ENCODE measurements at regions not wholly inside any gene's neighbourhood (a gene's known extent, or its start where the extent isn't known, plus 50 kb on each side); places are given as distances from the start of the nearest gene placed in this dataset.
A peak's percentile ranks its signal among the peaks of the same experiment; 100 is the strongest.
"Not testable (repeated sequence)": the region's sequence is repeated elsewhere in the genome, so short reads cannot be mapped to it uniquely, and the experiment has no call there.

DNA sequence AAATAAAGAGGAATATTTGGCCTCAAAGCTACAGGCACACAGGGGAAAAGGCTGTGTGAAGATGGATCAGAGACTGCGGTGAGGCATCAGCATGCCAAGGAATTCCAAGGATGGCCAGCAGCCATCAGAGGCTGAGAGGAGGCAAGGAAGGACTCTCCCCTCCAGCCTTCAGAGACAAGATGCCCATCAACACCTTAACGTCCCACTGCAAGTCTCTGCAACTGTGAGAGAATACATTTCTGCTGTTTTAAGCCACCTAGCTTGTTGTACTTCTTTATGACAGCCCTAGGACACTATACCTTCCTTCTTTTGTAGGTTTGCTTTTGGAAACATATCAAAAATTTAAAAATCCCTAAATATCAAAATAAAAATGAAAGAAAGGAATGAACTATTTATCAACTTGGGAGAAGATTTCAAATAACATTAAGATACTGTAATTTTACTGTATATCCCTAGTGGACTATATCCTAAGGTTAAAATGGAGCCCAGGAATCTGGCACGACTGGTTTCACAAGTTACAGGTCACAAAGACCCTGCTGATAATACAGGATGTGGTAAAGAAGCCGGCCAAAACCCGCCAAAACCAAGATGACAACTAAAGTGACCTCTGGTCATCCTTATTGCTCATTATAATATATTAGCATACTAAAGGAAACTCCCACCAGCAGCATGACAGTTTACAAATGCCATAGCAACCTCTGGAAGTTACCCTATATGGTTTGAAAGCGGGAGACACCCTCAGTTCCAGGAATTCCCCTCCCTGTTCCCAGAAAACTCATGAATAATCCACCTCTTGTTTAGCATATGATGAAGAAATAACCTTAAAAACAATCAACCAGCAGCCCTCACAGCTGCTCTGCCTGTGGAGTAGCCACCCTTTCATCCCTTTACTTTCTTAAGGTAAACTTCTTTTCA lies 185.2 kb downstream of the AVL9 start:
- DNase-seq, result no peak

DNA sequence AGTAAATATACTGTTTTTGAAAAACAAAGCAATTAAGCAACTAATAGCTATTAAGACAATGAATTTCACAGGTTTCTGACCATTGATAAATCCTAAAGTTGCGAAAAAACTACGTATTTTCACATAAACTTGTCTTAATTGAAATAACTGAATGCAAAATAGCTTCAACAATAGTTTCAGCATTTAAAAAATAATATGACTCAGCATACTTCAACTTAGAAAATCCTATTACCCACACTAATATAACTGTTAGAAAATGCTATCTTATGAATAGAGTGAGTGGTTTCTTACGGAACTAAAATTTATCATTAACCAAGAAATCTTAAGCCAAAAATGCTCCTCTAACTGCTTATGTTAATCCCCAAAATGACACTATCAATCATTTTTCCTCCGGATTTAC lies 183.9 kb downstream of the AVL9 start:
- no peak for DNase-seq

DNA sequence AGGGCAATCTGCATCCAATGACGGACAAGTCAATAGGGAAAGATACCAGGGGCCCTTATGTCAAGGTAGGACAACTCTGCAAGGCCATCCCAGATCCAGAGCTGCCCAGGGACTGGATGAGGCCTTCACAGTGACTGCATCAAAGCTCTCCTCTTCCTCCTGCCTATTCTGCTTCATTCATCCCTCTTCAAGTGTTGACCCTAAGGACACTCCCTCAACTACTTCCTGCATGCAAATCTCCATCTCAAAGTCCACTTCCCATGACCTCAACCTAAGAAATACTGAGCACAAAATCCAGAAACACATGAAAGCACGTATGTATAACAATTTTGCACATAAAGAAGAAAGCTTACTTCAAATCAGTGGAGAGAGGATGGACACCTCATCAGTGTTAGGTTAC lies 182.3 kb downstream of the AVL9 start:
- DNase-seq, result no peak

DNA sequence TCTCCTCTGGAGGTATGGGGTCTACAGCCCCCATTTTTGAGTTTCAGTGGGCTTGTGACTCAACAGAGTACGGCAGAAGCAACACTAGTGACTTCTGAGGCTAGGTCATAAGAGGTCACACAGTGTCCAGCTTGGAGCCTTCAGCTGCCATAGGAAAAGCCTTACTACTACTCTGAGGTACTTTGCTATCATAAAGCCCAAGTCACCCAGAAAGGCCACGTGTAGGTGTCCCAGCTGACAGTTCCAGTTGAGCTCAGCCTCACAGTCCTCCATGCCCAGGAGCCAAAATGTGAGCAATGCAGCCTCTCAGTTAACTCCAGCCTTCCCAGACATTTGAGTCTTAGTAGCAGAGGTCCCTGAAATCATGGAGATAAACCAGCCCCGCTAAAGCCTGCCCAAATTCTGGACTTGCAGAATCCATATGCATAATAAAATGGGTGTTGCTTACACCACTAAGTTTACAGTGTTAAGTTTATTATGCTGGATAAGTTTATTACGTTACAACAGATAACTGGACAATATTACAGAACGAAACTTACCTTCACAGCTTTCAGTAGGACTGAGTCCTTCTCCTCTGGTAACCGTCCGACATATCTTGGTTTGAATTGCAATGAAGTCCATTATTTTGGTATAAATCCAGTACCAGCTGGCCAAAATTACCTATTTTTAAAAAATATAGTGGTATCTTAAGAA lies 181.1 kb downstream of the AVL9 start:
- DNase-seq, result no peak

DNA sequence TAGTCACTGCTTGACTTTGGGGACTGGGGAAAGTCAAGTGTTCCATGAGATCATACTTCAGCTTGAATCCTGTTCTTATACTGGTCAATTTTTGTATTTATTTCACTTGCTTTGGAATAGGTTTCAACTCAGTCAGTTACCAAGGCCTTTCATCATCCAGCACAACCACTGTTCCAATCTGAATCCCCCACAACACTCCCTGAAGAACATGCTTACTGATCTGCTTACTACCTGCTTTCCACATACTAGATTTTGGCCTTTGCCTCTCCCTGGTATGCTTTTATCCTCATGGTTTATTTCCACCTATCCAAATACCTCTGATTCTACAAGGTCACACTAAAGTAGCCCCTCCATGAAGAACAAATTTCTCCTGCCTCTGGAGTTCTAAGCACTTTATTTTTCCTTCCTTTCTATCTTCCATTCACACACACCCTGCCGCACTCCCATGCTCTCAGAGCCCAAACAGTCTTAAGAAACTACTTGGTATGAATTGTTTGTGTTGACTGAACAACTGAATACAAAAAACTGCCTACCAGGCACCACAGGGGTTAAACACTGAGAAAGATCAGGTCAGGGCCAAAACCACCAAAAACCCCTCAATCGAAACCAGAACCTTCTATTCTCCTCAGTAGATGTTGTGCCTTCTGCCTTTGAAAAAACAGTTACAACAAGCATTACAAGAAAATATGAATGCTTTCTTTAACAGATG lies 178.1 kb downstream of the AVL9 start:
- DNase-seq, result no peak

DNA sequence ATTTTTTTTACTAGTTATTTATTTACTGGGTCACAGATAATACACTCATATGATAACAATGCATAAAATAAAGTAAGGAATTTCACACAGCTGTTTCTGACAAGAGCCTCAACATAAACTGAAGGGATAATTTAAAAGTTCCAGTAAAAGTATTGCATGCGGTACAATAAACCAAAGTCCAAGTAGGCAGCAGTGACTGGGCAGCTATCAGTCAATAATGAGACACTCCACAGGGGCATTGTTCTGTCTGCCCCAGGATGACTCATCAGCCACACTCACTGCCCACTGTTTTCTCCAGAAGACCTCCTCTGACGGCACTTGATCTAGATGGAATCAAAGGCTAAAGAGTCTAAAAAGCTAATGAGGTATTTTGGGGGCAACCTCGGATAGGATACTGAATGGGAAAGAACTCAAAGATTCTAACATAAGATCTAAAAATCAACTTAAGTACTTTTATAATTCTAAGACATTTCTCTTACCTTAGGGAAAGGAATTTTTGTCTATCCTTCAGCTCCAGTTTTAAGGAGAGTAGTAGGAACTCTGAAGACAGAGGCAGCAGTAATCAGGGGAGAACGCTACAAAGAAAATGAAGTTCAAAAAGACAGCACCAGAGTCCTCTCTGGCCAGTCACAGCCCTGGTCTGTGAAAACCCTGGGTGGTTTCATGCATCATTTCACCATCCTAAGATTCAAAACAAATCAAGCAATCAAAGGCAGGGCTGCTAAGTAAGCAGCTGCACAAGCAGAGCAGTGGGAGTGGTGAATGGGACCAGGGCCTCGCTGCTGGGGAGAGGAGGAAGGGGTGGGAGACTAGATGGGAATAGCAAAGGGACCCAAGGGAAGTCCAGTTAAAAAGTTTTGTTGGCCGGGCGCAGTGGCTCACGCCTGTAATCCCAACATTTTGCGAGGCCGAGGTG lies 175.1 kb downstream of the AVL9 start:
- DNase-seq, result peak; percentile 23

DNA sequence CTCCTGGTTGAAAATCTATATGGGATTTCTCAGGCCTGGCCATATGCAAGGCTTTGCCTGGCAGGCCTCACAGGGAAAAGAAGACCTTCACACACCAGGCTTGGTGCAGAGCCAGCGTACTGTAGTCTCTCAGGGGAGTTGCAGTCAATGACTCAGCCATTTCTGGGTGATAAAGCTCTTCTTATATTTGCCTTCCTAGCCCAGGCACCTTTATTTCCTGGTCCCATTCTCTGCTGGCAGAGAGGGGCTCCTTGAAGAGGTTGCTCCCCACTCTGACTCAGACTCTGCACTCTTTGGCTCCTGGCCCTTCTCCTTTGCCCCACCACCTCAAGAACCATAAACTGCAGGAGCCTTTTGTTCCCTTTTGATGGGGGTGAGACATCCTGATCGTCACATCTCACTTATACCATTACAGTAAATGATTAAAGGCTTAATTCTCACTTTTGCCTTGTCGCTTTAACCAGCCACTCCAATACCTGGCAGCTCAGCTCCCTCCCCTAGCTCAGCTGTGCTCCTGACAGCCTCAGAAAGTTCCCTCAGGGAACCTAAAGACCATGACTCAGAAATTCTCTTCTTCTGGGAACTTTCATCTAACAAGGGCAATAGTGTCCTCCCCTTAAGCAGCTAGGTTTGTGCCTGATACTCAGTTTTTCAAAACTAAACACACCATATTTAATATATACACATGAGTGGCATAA lies 174.0 kb downstream of the AVL9 start:
- DNase-seq, result peak; percentile 27

DNA sequence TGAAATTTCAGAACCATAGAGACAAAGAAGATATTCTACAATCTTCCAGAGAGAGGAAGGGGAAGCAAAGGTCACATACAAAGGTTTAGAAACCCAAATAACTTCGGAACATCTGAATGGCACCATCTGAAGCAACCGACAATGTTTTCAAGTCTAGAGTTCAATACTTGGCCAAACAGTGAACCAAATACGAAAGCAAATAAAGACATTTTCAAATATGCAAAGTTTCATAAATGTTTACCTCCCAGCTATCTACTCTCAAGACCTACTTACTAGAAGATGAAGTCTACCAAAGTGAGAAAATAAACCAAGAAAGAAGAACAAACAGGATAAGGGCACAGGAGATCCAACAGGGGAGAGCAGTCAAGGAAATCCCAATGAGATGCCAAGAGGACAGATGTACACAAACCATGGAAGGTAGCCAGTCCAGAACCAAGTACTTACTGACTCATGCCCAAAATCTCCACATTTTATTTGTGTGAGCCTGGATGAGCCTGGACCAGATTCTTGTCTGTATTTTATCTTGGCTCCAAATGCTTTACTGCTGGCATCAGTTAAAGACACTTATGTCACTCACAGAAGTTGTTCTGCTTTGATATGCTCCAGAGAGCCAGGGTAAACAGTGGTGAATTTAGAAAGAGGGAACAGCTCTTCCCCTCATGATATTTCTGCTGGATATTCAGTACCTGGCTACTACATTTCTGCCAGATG lies 173.3 kb downstream of the AVL9 start:
- not testable (repeated sequence) for DNase-seq

DNA sequence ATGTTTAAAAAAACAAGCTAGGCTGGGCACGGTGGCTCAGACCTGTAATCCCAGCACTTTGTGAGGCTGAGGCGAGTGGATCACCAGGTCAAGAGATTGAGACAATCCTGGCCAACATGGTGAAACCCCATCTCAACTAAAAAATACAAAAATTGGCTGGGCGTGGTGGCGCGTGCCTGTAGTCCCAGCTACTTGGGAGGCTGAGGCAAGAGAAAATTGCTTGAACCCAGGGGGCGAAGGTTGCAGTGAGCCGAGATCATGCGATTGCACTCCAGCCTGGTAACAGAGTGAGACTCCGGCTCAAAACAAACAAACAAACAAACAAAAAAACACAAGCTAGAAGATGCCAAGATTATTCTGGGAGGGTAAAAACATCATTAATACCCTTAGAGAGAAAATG lies 172.3 kb downstream of the AVL9 start:
- not testable (repeated sequence) for DNase-seq

DNA sequence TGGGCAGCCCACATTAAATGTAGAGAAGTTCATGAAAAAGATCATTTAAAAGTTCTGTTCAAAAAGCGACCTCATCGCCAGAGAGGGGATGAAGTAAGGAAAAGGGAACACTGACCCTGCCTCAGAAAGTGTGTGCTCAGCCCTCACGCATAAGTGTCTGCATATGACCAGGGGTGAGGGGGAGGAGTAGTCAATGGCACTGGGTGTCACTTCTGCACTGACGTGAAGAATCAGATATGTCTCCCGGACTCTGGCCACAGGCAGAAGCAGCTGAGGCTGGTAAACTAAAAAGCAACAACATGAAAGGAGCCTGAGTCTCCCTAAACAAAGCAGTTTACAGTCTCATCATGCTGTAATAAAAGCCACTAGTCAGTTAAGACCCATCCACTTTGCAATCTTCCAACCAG lies 168.5 kb downstream of the AVL9 start:
- DNase-seq, result not testable (repeated sequence)

DNA sequence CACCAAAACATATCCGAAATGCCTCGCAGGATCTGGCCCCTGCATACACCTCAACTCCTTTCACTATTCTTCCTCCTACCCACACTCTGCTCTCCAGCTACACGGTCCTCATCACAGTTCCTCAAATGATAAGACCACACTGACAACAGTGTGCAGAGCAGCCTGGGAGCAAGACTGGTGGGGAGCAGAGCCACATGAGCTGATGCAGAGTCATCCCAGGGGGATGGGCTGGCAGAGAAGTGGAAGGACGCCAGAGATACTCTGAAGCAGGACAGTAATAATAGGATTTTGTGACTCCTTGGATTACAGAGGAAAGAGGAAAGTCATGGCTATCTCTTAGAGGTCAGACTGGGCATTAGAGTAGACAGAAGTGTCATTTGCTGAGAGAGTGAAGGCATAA lies 167.2 kb downstream of the AVL9 start:
- DNase-seq, result not testable (repeated sequence)

DNA sequence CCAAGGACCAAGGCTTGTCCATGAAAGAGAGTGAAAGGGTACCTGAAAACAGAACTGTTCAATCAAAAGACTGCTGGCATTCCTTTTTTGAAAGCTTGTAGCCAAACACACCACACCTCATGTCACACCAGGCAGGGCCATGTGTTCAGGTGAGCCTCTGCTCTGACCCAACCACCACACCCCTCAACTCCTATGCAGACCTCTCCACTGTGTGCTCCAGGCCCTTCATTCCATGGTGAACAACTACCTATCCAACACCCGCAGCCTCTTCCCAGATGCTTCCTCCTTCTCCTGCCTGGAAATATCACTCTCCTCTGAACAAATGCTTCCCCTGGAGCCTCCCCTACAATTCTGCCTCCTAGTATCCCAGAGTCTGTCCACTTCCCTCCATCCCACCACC lies 166.6 kb downstream of the AVL9 start:
- no peak for DNase-seq

DNA sequence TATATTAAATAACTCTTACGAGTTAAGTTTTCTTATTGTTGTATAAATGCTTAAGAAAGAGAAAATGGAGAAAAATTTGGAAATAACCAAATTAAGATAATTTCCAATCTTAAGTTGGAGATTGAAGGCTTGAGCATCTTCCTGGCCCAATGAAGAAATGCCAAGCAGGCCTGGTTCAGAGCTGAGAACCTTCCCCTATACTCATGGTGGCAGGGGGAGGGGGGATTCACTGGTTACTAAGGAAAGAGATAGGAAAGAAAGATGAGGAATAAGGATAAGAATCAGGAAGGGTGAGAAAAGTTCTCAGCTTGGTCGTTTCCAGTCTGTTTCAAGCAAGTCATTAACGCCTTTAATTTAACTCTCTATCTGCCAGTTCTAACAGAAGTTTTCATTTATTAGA lies 166.2 kb downstream of the AVL9 start:
- DNase-seq, result no peak

DNA sequence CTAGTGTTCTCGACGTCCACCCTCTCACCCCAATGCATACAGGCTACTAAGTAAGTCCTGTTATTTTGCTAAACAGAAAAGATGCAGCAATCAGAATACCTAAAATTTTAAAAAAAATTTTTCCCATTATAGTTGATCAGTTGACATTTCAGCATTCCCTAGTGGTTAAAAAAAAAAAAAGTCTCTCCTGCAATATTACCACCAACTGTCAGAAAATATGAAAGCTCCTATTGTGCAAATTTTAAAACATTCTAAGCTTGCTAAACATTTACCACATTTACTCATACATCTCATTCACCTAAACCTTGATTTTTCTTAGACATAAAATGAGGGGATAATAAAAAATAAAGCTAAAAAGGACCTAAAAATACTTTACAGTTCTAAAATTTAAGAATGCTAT lies 165.6 kb downstream of the AVL9 start:
- DNase-seq, result no peak

DNA sequence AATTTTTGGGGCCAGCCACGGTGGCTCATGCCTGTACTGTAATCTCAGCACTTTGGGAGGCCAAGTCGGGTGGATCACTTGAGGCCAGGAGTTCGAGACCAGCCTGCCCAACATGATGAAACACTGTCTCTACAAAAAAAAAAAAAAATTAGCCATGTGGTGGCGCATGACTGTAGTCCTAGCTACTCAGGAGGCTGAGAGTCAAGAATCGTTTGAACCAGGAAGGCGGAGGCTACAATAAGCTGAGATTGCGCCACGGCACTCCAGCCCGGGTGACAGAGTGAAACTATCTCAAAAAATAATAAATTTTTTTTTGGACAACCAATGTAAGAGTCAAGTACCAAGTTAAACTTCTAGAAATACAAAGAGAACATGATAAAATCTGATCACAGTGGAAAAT lies 164.6 kb downstream of the AVL9 start:
- DNase-seq, result no peak

DNA sequence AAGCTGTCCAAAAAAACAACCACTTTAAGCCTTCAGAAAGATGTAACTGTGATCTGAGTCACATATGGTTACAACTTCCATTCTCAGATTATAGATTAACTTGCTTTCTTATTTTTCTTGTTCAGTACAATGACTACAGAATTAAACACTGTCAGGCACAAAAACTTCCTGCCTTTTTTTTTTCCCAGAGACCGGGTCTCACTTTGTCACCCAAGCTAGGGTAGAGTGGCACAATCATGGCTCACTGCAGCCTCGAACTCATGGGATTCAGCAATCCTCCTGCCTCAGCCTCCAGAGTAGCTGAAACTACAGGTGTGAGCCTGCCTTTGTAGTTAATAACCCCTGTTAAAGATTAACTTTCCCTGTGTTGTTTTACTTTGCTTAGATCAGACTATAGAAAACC lies 163.2 kb downstream of the AVL9 start:
- no peak for DNase-seq

DNA sequence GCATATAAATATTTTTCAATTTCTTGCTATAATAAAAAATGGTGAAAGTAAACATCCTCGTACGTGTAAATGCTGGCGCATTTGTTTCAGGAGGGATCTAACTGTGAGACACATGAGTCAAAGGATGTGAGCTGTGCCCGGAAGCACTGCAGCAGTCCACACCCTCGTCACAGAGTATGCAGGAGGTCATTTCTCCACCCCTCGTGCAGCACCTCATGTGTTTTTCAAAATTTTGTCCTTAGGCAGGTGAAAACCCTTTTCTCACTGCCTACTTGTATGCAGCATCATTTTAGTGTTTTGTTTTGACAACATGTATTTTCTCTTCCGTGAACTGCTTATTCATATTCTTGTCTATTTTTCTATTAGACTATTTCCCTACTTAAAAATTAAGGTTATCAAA lies 162.7 kb downstream of the AVL9 start:
- DNase-seq, result no peak

DNA sequence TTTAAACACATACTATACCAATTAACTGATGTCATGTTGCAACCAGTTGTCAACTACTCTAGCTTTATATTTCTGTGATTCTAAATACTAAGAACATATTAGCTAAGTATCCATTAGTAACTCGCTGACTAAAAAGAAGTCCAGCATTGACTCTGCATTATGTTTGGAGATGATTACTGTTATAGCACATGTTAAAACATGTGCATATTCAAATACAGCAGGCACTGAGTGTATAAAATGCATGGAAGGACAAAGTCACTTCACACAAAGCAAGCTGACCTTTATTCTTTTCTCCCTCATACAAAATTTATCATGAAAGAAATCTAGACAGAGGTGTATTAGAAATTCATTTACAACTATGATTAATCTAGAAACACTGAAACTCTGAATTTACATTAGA lies 159.3 kb downstream of the AVL9 start:
- DNase-seq, result not testable (repeated sequence)

DNA sequence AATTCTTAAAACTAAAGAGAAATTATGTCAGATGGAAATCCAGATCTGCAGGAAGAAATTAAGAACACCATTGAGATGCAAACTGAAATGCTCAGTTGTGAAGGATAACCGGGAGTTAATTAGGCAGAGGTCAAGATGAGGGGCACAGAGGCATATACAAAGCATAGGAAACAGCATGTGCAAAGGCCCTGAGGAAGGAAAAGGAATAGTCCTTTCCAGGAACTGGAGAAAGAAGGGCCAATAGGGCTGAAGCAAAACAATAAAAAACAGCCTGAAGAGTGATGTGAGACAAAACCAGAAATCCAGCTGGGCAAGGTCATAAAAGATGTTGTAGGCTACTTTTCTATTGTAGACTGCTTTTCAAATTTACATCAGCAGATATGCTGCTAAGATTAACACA lies 155.1 kb downstream of the AVL9 start:
- DNase-seq, result not testable (repeated sequence)

DNA sequence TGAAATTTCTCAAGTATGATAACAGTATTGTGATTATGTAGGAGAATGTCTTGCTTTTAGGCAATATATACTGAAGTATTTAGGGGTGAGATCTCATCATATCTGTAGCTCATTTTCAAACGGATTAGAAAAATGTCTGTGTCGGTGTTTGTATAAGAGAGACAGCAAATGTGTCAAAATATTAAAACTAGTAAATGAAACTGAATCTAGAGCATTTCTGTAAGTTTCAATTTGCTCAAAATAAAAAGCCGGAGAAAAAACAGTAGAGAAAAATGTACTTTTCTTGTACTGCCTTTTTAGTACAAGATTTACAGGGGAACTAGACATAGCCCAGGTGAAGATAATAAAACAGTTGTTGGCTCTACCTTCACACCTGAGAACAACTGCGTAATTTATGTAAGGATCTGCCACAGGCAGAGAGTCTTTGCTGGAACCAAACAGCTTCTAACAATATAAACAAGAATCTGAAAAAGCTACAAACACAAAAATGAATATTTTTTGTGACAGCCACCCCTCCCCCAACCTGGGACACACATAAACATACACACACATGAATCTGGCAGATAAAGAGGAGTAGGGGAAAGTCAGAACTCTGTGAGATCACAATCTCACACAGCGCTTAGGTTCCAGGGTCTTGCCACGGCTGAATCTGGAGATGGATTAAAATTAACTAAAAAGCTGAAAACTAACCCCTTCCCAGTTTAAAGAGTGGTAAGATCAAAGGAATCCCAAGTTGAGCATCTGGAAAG lies 153.3 kb downstream of the AVL9 start:
- no peak for DNase-seq
